Smooth muscle cell (in vitro differentiated cells): ENCODE measurements at regions not wholly inside any gene's neighbourhood (a gene's known extent, or its start where the extent isn't known, plus 50 kb on each side); places are given as distances from the start of the nearest gene placed in this dataset.

Experiments used
- DNase-seq: peaks from one replicate; lab custom pipeline; 2025; ENCODE audit not compliant: unreplicated experiment; lab: John Stamatoyannopoulos, UW
- H2AFZ ChIP-seq: fragments of 200-600 bp; sonication (generic); 2 replicates; pipeline ENCODE4 v1.6.0; 2016; ENCODE audit warnings: antibody characterized with exemption, low read depth, mild to moderate bottlenecking
- H3F3A ChIP-seq: fragments of 200-600 bp; sonication (generic); 2 replicates; pipeline ENCODE4 v1.6.0; 2017; ENCODE audit warnings: antibody characterized with exemption, low read depth
- H3K27ac ChIP-seq: fragments of 200-600 bp; sonication (generic); 2 replicates; pipeline ENCODE4 v1.5.1; 2016; ENCODE audit warnings: low read depth, mild to moderate bottlenecking
- H3K27me3 ChIP-seq: fragments of 200-600 bp; sonication (generic); 2 replicates; pipeline ENCODE4 v1.6.1; 2016; ENCODE audit warnings: low read depth, mild to moderate bottlenecking
- H3K36me3 ChIP-seq: fragments of 200-600 bp; sonication (generic); 2 replicates; pipeline ENCODE4 v1.5.1; 2016; ENCODE audit warnings: low read depth
- H3K4me1 ChIP-seq: fragments of 200-600 bp; sonication (generic); 2 replicates; pipeline ENCODE4 v1.5.1; 2016; ENCODE audit warnings: low read depth
- H3K4me2 ChIP-seq: fragments of 200-600 bp; sonication (generic); 2 replicates; pipeline ENCODE4 v1.6.0; 2016; ENCODE audit warnings: mild to moderate bottlenecking
- H3K4me3 ChIP-seq: fragments of 200-600 bp; sonication (generic); 2 replicates; pipeline ENCODE4 v1.5.1; 2016; ENCODE audit warnings: mild to moderate bottlenecking
- H3K79me2 ChIP-seq: fragments of 200-600 bp; sonication (generic); 2 replicates; pipeline ENCODE4 v1.6.0; 2016; ENCODE audit warnings: low read depth, mild to moderate bottlenecking
- H3K9ac ChIP-seq: fragments of 200-600 bp; sonication (generic); 2 replicates; pipeline ENCODE4 v1.6.0; 2016; ENCODE audit warnings: low read depth
- H3K9me3 ChIP-seq: fragments of 200-600 bp; sonication (generic); replicated peaks from 2 replicates; pipeline ENCODE4 v1.5.1; 2016; ENCODE audit warnings: low read depth
- H4K20me1 ChIP-seq: fragments of 200-600 bp; sonication (generic); 2 replicates; pipeline ENCODE4 v1.6.0; 2016; ENCODE audit warnings: low read depth
- CTCF ChIP-seq: fragments of 200-600 bp; sonication (generic); IDR thresholded peaks from 2 replicates; pipeline ENCODE4 v1.5.1; 2017; ENCODE audit warnings: borderline replicate concordance, mild to moderate bottlenecking, antibody characterized with exemption; ENCODE audit not compliant: insufficient read depth, poor library complexity, severe bottlenecking
- WGBS: methylation state at CpG from one replicate; pipeline ENCODE4 v1.1.7; 2016; ENCODE audit warnings: low lambda C conversion rate; 5-methylcytosine and 5-hydroxymethylcytosine counted together

GRCh38 chr11:29628609-29629008, 388.2 kb downstream of the KCNA4 start:
- no peak for TF ChIP-seq CTCF
- Histone ChIP-seq H3K9me3 (no peaks in the 10 kb centered on the region), H4K20me1 (no peaks in the 10 kb centered on the region), H3K27ac (peak overlapping the region; percentile 88), H2AFZ (peak overlapping the region; percentile 44), H3K79me2 (no peaks in the 10 kb centered on the region), H3K4me2 (peak overlapping the region; percentile 61), H3K9ac (peak overlapping the region; percentile 26), H3K36me3 (no peaks in the 10 kb centered on the region), H3K4me3 (no peak overlapping the region), H3K27me3 (no peaks in the 10 kb centered on the region), H3K4me1 (peaks cover 11% of the 10 kb centered on the region), H3F3A (peaks cover 8% of the 10 kb centered on the region)
- WGBS = 51% methylated on average over 3 of the region's 3 CpGs
- no peak for DNase-seq

GRCh38 chr11:29627541-29627940, 389.3 kb downstream of the KCNA4 start:
- Histone ChIP-seq H4K20me1 (no peaks in the 10 kb centered on the region), H3K27me3 (no peaks in the 10 kb centered on the region), H3K9ac (no peak overlapping the region), H3F3A (peaks cover 8% of the 10 kb centered on the region), H3K36me3 (no peaks in the 10 kb centered on the region), H3K79me2 (no peaks in the 10 kb centered on the region), H3K4me1 (peaks cover 21% of the 10 kb centered on the region), H3K4me2 (no peak overlapping the region), H3K4me3 (no peak overlapping the region), H3K9me3 (no peaks in the 10 kb centered on the region), H2AFZ (no peak overlapping the region), H3K27ac (peak overlapping the region; percentile 88)
- WGBS = 72% methylated on average over 1 of the region's 1 CpG
- no peak for TF ChIP-seq CTCF
- DNase-seq = no peak

- H3F3A ChIP-seq = peaks cover 2% of the 10 kb centered on the region
- 46% methylated on average over 5 of the region's 5 CpGs for WGBS
Observed at GRCh38 chr11:29623144-29623722, 393.6 kb downstream of the KCNA4 start.

More at GRCh38 chr11:29623144-29623722, 393.6 kb downstream of the KCNA4 start:
- Histone ChIP-seq H2AFZ (peak overlapping the region; percentile 14), H3K4me1 (peaks cover 13% of the 10 kb centered on the region), H4K20me1 (no peaks in the 10 kb centered on the region), H3K4me3 (no peak overlapping the region), H3K4me2 (no peak overlapping the region), H3K36me3 (no peaks in the 10 kb centered on the region), H3K9me3 (no peaks in the 10 kb centered on the region), H3K27me3 (no peaks in the 10 kb centered on the region), H3K27ac (no peak overlapping the region), H3K79me2 (no peaks in the 10 kb centered on the region), H3K9ac (no peak overlapping the region)
- no peak for TF ChIP-seq CTCF
- DNase-seq = no peak
